PC-3 (cell line): ENCODE measurements at regions not wholly inside any gene's neighbourhood (a gene's known extent, or its start where the extent isn't known, plus 50 kb on each side); places are given as distances from the start of the nearest gene placed in this dataset.

ENCODE experiments used
- EZH2 ChIP-seq: fragments of 300-600 bp; sonication (generic); IDR thresholded peaks from one replicate; pipeline ENCODE4 v1.6.1; 2017; ENCODE audit warnings: antibody characterized with exemption, mild to moderate bottlenecking, low read length; ENCODE audit not compliant: unreplicated experiment
- EZH2phosphoT487 ChIP-seq: fragments of 300-600 bp; sonication (generic); IDR thresholded peaks from 2 replicates; pipeline ENCODE4 v1.6.1; 2018; ENCODE audit warnings: mild to moderate bottlenecking, antibody characterized with exemption, low read length, borderline replicate concordance
- TF ChIP-seq, protein P1 (sequence below): fragments of 300-600 bp; sonication (generic); conservative IDR thresholded peaks from 2 replicates; pipeline ENCODE4 v1.5.1; 2017; ENCODE audit warnings: antibody characterized with exemption, low read depth, mild to moderate bottlenecking, low read length

DNA sequence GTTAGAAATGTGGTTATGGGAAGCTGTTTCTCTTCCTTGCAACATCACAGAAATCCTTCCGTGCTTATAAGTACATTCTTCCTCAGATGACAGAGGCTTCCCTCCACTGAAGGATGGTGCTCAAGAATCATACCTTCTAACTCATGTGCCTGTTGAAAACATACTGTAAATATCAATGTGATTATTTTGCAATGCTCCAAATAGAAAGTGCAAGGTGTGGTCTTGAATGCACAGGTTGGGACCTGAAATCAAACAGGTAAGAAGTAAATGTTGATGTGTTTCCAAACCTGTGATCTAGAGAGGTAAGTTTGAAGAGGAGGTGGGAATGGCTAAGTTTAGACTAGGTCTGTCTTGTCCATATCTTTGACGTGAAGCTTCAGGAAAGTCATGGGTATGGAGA, 87.7 kb downstream of the ZNF518B start:
- TF ChIP-seq, protein P1, sequence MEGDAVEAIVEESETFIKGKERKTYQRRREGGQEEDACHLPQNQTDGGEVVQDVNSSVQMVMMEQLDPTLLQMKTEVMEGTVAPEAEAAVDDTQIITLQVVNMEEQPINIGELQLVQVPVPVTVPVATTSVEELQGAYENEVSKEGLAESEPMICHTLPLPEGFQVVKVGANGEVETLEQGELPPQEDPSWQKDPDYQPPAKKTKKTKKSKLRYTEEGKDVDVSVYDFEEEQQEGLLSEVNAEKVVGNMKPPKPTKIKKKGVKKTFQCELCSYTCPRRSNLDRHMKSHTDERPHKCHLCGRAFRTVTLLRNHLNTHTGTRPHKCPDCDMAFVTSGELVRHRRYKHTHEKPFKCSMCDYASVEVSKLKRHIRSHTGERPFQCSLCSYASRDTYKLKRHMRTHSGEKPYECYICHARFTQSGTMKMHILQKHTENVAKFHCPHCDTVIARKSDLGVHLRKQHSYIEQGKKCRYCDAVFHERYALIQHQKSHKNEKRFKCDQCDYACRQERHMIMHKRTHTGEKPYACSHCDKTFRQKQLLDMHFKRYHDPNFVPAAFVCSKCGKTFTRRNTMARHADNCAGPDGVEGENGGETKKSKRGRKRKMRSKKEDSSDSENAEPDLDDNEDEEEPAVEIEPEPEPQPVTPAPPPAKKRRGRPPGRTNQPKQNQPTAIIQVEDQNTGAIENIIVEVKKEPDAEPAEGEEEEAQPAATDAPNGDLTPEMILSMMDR = no peak
- TF ChIP-seq EZH2 (no peak), EZH2phosphoT487 (no peak)
